ENCODE measurements at regions not wholly inside any gene's neighbourhood (a gene's known extent, or its start where the extent isn't known, plus 50 kb on each side); places are given as distances from the start of the nearest gene placed in this dataset.
"Not testable (repeated sequence)": the region's sequence is repeated elsewhere in the genome, so short reads cannot be mapped to it uniquely, and the experiment has no call there.

DNA sequence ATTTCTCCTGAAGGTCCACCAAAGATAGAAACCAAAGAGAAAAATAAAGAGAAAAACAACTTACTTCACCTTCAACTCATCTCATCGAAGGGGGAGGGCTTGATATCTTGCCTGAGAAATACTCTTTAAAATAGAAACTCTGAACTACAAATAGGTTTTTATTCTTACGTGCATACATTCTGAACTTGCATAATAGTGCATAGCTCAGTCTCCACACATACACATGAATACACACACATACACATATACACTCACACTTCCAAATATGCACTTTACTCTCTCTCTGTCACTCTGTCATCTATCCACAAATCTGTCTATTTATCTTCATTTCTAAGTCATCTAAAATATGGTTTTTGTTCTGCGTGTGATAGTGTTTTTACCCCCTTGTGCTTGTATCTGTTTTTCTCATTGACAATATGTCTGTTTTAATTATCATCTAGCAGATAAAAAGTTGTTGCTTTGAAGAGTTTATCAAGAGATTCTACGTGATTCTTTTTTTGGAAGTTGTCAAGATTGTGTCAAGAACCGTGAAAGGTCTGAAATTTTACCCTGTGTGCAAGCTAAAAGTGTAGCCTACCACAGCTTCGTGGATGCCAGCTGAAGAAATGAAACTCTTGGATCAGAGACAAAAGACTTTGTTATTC lies 468.8 kb downstream of the EPM2A start:
- DNase-seq = no peak

DNA sequence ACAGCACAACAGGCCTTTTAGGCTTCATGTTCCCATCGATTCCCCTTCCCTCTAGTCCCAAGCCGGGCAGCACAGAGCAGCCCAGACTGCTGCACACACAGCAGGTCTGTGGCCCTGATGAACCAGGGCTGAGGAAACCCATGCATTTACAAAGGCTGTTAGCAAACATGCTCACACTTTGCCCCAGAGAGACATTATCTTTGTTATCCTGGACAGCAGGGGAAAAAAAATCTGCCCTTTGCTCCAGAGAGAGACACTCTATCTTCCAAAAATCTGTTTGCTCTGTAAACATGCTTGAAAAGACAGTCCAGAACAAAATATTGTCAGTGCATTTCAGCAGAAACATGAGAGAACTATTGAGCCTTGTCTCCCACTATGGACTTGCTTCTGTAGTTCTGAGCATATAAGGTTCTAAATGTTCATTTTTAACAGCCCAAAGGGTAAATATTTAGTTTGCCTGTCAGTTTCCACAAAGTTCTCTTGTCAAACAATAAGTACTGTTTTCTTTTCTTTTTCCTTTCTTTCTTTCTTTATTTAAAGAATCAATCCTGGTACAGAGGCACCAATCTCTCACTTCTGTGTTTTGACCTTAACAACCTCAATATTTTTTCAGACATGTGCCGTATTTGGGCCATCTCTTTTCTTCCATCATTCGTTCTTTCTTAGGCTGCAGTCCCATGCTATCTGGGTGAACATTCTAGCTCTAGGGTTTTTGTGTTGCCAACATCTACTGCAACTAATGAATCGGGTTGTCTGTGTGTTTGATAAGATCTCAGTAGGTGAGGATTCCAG lies 468.0 kb downstream of the EPM2A start:
- no peak for DNase-seq

DNA sequence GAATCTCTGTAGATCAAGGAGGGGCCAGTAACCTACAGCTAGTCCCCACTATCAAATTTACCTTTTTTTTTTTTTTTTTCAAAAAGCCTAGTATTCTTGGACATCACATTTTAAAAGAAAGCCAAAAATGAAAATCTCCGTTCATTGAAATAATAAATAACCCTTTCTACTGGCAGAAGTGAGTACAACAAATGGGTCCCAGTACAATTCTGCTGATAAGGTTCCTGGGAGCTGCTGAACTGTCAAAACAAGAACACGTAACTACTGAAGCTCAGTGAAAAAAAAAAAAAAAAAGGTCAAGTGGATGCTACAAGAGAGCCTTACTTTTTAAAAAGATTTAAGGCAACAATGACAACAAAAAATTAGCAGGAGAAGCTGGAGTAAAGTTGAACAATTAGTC lies 464.9 kb downstream of the EPM2A start:
- DNase-seq = no peak

DNA sequence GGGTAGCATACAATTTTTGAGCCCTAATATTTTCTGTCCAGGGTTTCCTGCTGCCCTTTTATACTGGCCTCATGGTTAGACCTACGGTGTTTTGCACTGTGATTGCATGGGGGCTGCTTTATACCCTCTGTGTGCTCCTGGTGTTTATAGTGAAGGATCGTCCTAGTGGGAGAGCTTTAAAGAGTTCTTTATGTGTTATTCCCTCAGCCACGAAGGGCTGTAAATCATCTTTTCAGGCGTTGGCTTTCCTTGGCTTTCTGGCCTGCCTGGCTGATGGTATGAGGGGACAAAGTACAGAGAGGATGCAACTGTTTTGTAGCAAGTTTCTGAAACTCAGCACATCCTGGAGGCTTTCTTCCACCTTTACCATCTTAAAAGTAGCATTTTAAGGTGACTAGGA lies 464.3 kb downstream of the EPM2A start:
- no peak for DNase-seq

DNA sequence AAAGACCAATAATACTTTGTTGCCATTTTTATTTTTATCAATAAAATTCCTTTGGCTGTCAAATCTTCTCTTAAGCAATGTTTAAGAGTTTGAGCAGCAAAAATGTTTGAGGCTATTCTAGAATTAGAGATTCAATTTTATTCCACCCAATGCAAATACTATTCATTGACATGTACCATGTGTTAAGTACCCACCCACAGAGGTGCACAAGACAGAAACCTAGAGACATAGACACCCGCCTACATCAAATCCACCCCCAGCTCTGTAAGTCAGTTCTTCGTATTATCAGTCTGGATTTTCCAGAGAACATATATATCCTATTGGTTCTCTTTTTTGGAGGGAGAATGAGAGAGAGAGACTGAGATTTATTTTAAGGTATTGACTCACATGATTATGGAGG lies 463.7 kb downstream of the EPM2A start:
- DNase-seq = no peak

DNA sequence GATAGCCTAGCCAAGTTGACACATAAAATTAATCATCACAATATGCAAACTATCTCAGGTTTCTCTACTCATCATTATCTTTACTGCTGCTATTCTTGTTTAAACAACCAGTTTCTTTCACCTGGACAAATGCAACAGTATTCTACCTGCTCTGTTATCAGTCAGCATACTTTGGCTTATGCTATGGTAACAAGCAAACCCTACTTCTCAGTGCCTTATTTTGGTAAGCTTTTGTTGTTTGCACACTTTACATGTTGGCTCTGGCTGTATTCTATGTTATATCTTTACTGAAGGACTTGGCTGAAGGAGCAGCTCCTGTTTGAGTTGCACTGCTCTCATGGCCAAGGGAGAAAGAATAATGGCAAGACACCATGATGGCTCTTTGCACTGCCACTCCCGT lies 463.1 kb downstream of the EPM2A start:
- no peak for DNase-seq

DNA sequence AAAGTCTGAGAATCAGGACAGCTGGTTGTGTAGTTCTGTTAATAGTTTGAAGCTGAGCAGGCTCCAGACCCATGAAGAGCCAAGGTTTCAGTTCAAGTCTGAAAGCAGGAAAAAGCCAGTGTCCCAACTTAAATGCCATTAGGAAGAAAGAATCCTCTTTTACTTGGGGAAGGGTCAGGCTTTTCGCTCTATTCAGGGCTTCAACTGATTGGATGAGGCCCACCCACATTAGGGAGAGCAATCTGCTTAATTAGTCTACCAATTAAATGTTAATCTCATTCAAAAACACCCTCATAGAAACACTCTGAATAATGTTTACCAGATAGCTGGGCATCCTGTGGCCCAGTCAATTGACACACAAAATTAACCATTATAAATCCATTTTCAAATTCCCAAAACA lies 462.2 kb downstream of the EPM2A start:
- no peak for DNase-seq

DNA sequence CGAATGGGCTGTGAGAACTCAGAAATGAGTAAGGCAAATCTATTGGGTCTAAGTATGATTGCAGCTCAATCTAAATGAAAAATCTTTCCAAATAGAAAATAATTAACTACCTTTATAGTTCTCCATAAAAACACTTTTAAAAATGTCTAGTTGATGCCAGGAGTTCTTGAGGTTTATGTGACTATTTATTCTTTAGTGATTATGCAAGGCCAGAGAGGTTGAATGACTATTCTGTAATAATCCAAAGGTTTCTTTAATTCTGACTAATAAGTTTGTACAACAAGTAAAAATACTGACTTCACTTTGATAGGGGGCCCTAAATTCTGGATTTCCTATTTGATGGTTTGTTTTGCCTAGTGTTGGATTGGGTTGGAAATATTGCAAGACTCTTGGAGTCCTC lies 461.2 kb downstream of the EPM2A start:
- no peak for DNase-seq

DNA sequence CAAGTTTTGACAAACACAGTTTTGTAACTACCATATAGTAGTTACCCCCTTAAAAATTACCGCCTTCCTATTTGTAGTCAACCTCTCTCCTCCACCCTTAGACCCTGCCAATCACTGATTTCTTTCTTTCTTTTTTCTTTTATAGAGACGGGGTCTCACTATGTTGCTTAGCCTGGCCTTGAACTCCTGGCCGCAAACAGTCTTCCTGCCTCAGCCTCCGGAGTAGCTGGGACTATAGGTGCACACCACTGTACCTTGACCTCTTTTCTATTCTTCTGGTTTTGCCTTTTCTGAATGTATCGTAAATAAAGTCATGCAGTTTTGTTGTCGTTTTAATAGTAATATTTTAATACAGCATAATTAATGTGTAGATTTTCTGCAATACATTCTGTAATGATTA lies 460.3 kb downstream of the EPM2A start:
- no peak for DNase-seq

DNA sequence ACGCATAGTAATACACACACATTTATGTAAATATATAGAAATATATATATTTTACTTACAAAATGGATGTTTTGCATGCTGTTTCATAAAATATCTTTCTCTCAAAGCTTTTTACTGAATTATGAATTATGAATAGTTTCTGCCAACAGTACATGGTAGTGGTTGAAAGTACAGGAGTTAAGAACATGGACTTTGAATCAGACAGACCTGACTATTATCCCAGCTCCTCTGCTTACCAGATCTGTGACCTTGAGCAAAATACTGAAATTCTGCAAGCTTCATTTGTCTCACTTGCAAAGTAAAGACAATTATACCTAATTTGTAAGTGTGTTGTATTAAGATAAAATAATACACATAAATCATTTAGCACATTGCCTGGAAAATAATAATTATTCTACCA lies 459.5 kb downstream of the EPM2A start:
- DNase-seq = no peak

DNA sequence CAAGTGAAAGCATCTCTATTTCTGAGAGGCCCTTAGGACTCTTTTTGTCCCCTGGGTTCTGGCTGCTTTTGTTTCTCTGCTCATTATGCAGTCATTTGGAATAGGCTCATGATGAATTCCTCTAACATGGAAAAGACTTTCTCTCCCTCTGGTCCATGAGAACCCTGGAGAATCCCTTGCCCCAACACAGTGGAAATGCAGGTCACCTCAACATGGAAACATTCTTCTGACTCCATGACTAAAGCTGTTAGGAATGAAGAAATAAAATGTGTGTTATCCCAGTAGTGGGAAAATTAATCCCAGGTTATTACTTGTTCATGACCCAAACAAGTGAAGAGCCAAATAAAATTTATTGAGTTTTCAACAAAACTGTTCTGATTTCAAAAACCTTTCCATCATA lies 458.6 kb downstream of the EPM2A start:
- no peak for DNase-seq

DNA sequence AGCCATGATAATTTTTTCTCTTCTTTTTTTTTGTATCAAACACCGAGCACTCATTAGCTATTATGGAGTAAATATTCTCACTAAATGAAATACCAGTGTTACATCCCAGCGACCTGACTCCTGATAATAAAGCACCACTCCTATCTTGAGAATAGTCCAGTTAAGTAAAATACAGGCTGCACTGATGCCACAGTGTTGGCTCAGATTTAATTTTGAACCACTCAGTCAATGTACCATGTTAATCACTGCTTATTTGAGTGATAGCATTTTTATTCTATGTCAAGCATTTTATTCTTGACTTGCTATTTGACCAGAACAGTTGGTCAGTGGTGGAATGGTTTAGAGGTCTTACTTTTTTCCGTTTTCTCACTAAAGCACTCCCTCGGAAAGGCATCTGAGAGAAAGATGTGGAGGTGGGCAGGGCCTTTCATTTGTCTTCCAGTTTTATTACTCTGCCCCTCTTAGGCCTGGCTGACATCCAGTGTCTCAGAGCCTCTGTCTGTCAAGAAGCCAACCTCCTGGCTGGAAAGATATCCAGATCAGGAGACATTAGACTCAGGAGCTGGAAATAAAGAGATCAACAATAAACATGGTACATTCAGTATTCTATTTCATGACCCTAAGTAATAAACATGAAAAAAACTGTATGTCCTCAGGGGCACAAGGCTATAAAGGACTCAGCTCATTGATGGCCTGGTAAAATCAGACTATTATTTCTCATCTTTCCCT lies 457.8 kb downstream of the EPM2A start:
- no peak for DNase-seq

DNA sequence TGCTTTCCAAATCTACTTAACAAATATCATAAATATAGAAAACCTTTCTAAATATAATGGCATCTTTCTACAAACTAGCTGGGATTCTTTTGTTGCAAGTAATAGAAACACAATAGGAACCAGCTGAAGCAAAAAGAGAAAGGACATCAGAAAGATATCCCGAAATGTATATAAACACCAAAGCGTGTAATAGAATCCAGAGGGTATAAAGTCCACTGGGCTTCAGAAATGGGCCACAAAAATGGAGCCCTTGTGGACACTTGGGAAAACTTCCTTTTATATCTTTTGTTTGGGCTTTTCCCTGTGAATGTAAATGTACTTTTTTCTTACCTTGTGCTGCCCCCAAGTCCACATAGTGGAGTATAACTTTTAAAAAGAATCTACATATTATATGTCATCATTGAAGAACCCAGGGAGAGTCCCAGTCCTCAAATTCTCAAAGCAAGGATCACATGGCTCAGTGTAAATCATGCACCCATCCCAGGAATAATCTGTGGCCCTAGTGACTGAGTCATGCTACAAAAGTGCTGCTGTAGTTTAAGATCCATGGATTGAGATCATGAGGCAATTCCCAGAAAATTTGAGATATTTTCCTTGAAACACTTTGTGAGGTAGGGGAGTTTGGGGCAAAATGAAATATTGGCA lies 457.0 kb downstream of the EPM2A start:
- DNase-seq = no peak

DNA sequence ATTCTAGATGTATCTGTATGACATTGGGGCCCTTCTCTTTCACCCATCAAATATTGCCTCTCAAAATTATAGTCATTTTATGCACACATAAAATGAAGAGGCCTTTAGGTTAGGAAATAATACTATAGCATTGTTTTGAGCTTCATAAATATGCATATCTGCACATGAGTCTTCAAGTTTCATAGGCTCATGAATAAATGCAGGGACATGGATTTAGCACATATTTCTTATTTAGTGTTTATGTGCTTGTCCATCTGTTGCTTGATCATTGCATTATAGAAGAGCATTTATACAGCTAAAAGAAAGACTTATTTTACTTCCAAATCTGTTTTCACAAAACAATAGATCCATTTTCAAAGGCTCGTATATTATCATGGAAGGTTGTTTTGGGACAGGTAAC lies 455.8 kb downstream of the EPM2A start:
- no peak for DNase-seq

DNA sequence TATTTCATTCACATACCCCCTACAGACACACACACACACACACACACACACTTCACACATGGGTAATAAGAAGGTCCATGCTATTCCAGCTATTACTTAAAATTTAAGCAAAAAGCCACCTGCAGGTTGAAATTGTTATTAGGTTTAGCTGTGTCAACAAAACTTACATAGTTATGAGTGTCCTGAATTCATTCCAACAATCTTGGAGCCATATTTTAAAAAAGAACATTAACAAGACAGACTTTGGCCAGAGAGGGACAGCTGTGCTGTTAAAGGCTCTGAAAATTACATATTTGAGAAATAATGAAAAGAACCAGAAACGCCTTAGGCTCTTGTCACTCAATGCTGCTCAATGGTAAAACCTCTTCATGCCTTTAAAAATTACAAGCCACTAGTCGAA lies 455.3 kb downstream of the EPM2A start:
- DNase-seq = no peak

DNA sequence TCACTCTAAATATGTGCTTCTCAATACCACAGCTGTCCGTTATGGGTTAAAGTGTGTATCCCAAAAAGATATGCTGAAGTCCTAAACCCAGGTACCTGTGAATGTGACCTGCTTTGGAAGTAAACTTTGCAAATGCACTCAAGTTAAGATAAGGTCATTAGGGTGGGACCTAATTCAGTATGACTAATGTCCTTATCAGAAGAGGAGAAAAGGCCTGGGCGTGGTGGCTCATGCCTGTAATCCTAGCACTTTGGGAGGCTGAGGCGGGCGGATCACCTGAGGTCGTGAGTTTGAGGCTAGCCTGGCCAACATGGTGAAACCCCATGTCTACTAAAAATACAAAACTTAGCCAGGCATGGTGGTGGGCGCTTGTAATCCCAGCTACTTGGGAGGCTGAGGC lies 452.1 kb downstream of the EPM2A start:
- not testable (repeated sequence) for DNase-seq

DNA sequence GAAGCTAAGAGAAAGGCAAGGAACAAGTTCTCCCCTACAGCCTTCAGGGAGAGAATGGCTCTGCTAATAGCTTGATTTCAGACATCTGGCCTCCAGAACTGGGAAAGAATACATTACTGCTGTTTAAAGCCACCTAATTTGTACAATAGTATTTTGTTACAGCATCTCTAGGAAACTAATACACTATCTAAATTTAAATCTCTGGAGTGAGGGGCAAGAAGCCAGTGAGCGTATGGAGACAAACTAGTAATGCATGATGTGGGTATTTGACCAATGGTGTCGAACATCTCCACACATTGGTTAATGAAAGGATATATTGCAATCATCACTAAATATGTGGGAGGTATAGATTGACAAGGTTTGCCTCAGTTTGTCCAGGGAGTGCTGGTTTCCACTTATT lies 451.5 kb downstream of the EPM2A start:
- DNase-seq = no peak

DNA sequence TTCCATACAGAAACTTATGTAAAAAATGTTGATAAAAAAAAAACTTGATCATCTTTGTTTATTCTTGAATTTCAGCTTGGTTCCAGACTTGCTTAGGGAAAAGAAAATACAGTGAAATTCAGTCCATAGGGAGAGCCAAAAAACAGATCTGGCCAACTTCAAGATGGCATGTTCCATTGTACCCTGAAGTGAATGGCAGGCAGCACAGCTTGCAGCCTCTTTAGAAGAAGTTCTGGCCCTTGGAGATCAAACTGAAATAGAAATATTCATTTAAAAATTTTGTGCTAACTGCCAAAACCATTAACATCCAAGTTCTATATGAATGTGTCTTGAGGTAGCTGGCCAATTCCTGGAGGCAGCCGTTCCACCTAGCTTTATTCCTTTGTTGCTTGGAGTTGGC lies 448.4 kb downstream of the EPM2A start:
- DNase-seq = no peak

DNA sequence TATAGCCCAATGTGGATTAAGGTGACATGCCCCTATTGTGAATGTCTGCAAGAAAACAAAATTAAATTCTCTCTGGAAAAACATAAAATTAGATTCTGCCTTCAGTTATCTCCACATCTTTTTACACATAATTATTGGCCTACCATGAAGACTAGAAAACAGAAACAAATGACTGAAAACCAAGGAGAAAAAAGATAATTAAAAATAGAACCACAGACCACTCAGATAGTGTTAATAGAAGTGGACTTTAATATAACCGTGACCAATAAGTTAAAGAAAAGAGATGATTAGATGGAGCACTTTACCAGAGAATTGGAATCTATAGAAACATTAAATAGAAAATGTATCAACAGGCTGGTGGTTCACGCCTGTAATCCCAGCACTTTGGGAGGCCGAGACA lies 445.7 kb downstream of the EPM2A start:
- no peak for DNase-seq

DNA sequence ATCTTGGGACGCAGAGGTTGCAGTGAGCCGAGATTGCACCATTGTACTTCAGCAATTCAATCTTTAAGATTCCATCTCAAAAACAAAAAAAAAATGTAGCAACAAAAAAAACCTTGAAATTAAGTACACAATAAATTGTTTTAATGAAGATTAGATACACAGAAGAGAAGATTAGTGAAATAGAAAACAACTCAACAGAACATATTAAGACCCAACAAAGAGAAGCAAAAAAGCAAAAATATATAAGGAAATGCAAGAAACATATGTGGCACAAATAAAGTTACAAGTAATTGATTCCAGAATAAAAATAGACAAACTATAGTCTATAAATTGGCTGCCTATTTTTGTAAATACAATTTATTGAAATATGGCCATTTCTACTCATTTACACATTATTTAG lies 445.2 kb downstream of the EPM2A start:
- no peak for DNase-seq

DNA sequence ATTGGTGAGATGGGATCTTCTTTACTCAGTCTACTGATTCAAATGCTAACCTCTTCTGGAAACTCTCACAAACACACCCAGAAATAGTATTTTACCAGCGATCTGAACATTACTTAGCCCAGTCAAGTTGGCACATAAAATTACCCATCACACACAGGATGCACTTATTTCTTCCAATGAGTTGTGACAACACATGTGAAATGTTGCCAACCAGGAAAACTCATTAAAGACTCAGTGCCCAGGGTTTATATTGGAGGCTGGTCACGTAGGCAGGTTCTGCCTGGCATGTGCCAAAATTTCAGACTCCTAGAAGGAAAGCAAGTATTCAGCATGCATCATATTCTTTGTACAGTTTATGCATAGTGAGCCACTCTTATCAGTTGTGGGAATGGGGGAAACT lies 443.3 kb downstream of the EPM2A start:
- DNase-seq = no peak

DNA sequence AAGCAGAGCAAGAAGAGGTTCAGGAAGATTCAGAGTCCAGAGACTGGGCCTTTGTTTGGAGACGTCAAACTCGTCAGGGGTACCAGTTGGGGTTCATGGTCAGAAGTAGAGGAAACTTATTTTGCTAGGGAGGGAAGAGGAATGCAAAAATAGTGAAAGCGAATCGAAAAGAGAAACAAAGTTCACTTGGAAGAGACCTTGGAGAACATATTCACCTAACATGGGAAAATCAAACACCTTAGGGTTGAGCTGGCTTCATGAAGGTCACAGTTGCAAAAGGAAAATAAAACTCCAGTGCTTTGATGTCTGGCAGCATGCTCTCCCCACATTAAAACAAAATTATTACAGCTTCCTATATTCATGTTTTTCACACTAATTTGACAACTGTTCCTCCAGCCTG lies 440.4 kb downstream of the EPM2A start:
- no peak for DNase-seq

DNA sequence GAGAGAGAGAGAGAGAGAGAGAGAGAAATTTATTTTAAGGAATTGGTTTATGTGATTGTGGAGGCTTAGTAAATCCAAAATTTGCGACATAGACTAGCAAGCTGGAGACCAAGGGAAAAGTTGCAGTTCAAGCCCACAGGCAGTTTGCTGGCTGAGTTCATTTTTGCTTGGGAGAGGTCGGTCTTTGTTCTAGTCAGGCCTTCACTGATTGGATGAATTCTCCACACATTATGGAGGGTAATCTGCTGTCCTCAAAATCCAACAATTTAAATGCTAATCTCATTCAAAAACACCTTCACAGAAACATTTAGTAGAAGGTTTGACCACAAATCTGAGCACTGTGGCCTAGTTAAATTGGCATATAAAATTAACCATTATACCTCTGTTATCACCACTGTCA lies 439.6 kb downstream of the EPM2A start:
- no peak for DNase-seq

DNA sequence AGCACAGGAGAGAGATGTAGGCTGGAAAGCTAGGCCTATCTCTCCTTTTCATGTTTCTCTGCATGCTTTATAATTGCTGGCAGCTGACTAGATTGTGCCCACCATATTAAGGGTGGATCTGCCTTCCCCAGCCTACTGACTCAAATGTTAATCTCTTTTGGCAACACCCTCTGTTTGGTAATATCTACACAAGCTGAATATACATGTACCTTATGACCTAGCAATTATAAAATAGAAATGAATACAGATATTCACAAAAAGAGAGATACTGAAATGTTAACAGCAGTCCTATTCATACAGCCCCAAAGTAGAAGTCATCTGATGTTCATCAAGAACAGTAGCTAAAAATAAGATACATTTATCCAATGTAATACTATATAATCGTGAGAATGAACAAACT lies 429.6 kb downstream of the EPM2A start:
- DNase-seq = no peak
